ENCODE measurements at regions not wholly inside any gene's neighbourhood (a gene's known extent, or its start where the extent isn't known, plus 50 kb on each side); places are given as distances from the start of the nearest gene placed in this dataset.

DNA sequence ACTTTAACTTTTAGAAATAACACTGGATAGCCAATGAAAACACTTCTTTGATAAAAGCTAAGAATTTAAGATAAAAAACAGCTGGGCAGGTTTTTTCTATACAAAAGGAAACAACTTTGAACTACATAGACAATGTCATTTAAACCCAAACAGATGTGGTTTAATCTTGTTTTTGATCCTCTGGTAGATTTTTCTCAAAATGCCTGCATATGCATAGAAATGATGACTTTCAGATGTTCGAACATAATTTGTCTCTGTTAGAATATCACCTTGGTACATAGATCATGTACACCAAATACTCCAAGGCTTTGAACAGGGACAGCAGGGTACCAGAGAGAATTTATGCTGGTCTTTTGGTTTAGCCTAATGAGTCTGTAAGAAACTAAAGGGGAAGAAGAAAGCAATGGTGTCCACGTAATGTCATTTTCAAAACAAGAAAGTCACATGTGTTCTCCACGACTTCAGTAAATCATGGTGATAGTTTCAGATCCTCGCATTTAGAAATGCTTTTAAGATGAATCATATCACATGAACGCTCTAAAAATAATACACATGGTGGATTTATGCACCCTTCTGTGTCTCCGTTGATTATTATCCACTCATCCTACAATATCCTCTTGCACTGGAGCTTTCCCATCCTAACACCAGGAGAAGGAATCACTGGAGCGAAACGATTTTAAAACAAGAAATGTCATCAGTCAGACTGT is 160.1 kb upstream of the PDZRN3 start:
- Histone ChIP-seq H3K79me2 (ENCODE audit: insufficient read depth, low read length) (no peaks in the 10 kb centered on the region), H2AFZ (ENCODE audit: low read length) (no peak overlapping the region), H4K8ac (replicated peaks; ENCODE audit: insufficient read length, low read depth, low read length) (no peak overlapping the region), H2BK20ac (ENCODE audit: low read depth, low read length, poor library complexity, severe bottlenecking) (no peak overlapping the region), H2BK15ac (ENCODE audit: low read depth, low read length) (no peak overlapping the region), H4K5ac (ENCODE audit: insufficient read length, low read depth, low read length) (no peak overlapping the region), H3K14ac (ENCODE audit: insufficient read depth, low read length) (no peak overlapping the region), H3K9me3 (ENCODE audit: control insufficient read depth, low read depth, low read length) (no peaks in the 10 kb centered on the region), H3K9ac (ENCODE audit: extremely low read depth, insufficient read length, low read length) (no peak overlapping the region), H3K23ac (ENCODE audit: insufficient read length, low read depth, low read length) (no peak overlapping the region), H3K27me3 (ENCODE audit: insufficient read depth, low read length) (no peaks in the 10 kb centered on the region), H3K27ac (ENCODE audit: insufficient read length, low read depth, low read length) (no peak overlapping the region), H3T11ph (ENCODE audit: low read length) (no peak overlapping the region), H2AK5ac (ENCODE audit: insufficient read length, low read length) (no peak overlapping the region), H3K56ac (ENCODE audit: insufficient read length, low read depth, low read length) (no peak overlapping the region), H4K91ac (ENCODE audit: insufficient read length, low read depth, low read length) (no peak overlapping the region), H3K18ac (ENCODE audit: insufficient read length, low read depth, low read length) (no peak overlapping the region), H4K20me1 (ENCODE audit: control insufficient read depth, insufficient read depth, insufficient read length) (no peaks in the 10 kb centered on the region), H3K23me2 (ENCODE audit: insufficient read length, low read depth, low read length, poor library complexity, severe bottlenecking) (no peaks in the 10 kb centered on the region), H3K4me2 (ENCODE audit: insufficient read depth, insufficient read length, low read length) (no peak overlapping the region), H2BK5ac (ENCODE audit: insufficient read length, low read length) (no peak overlapping the region), H2BK12ac (ENCODE audit: insufficient read length, low read depth, low read length) (no peak overlapping the region), H2BK120ac (ENCODE audit: low read depth, low read length, poor library complexity, severe bottlenecking) (no peak overlapping the region), H3K79me1 (ENCODE audit: insufficient read depth, low read depth, low read length, poor library complexity, severe bottlenecking) (no peaks in the 10 kb centered on the region), H3K4ac (ENCODE audit: low read depth, low read length) (no peak overlapping the region), H3K4me1 (ENCODE audit: insufficient read depth, low read length) (no peaks in the 10 kb centered on the region; the same call in 1 of the 2 replicates)
- WGBS (ENCODE audit: extremely low coverage, insufficient read length, low lambda C conversion rate): no CpG with 5 or more reads among the region's 8 CpGs
- Mint-ChIP-seq H3K36me3 (ENCODE audit: insufficient read depth in 1 of 3, low read depth in 3 of 3) (no peaks in the 10 kb centered on the region), H3K9me3 (no peaks in the 10 kb centered on the region), H3K4me3 (no peak overlapping the region), H3K27me3 (ENCODE audit: low read depth) (no peaks in the 10 kb centered on the region), H3K4me1 (peaks cover 10 to 14% of the 10 kb centered on the region in 2 experiments), H3K27ac (no peak overlapping the region)
- TF ChIP-seq, protein P1, sequence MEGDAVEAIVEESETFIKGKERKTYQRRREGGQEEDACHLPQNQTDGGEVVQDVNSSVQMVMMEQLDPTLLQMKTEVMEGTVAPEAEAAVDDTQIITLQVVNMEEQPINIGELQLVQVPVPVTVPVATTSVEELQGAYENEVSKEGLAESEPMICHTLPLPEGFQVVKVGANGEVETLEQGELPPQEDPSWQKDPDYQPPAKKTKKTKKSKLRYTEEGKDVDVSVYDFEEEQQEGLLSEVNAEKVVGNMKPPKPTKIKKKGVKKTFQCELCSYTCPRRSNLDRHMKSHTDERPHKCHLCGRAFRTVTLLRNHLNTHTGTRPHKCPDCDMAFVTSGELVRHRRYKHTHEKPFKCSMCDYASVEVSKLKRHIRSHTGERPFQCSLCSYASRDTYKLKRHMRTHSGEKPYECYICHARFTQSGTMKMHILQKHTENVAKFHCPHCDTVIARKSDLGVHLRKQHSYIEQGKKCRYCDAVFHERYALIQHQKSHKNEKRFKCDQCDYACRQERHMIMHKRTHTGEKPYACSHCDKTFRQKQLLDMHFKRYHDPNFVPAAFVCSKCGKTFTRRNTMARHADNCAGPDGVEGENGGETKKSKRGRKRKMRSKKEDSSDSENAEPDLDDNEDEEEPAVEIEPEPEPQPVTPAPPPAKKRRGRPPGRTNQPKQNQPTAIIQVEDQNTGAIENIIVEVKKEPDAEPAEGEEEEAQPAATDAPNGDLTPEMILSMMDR (conservative IDR thresholded peaks at IDR 0.05): no peak
- no peak for DNase-seq

Data from H9 (cell line).